HepG2 (cell line): ENCODE measurements at regions not wholly inside any gene's neighbourhood (a gene's known extent, or its start where the extent isn't known, plus 50 kb on each side); places are given as distances from the start of the nearest gene placed in this dataset.

Experiments used
- ATAC-seq: fragments of 200-7000 bp; cut with Tn5 transposase; 3 replicates; pipeline ENCODE4 v1.9.1; 2020; ENCODE audit warnings: mild to moderate bottlenecking, moderate library complexity
- BruUV-seq: library from RNA; stranded (reverse); fragments of 400-500 nt; replicated peaks from 2 replicates; lab custom pipeline; 2021; lab: Mats Ljungman, UMichigan
- CTCF ChIA-PET: fragments of 300-600 bp; formaldehyde crosslinking; extraction: SDS; loops from one replicate; lab custom pipeline; 2021; ENCODE audit warnings: low total read pairs, inconsistent platforms, low intra/inter-chr PET ratio; lab: Yijun Ruan, JAX
- POLR2A ChIA-PET: fragments of 350-600 bp; sonication (Branson Sonifier 250); formaldehyde crosslinking; loops from one replicate; lab custom pipeline; 2020; ENCODE audit warnings: antibody characterized with exemption, inconsistent platforms; lab: Yijun Ruan, JAX
- DNase-seq: peaks from one replicate; pipeline ENCODE4 v3.0.0-alpha.2; 2015; ENCODE audit warnings: low spot score
- FAIRE-seq: peaks from 3 replicates; lab custom pipeline; 2011; peaks lifted over from hg19 to GRCh38; lab: Jason Lieb, UNC
- H2AFZ ChIP-seq: one replicate; pipeline ENCODE4 v1.6.1; 2011; ENCODE audit warnings: low read length, inconsistent platforms
- H3K27ac ChIP-seq: fragments of 300-600 bp; 3 replicates; pipeline ENCODE4 v1.8.0; 2011; ENCODE audit warnings: mixed run types, mild to moderate bottlenecking, mixed read lengths, low read length, inconsistent platforms; ENCODE audit not compliant: insufficient read depth; ENCODE audit errors: extremely low read length
- H3K27me3 ChIP-seq, 2 experiments: fragments of 200-600 bp in 1 of 2; 2 replicates in 1 of 2; 3 replicates in 1 of 2; pipeline versions ENCODE4 v1.6.0 to v1.8.0; 2011; ENCODE audit warnings: low read length in 2 of 2, mild to moderate bottlenecking in 2 of 2, moderate library complexity in 2 of 2, inconsistent platforms in 1 of 2; ENCODE audit not compliant: insufficient read depth in 2 of 2, control insufficient read depth in 1 of 2
- H3K36me3 ChIP-seq, 2 experiments: fragments of 200-600 bp in 1 of 2; replicated peaks in 1 of 2; 2 replicates in 1 of 2; 3 replicates in 1 of 2; pipeline versions ENCODE4 v1.5.1 to v1.8.0; 2011; ENCODE audit warnings: low read length in 2 of 2, inconsistent platforms in 1 of 2; ENCODE audit not compliant: insufficient read depth in 2 of 2, control insufficient read depth in 1 of 2
- H3K4me1 ChIP-seq: 2 replicates; pipeline ENCODE4 v1.5.1; 2012; ENCODE audit warnings: low read length, inconsistent platforms; ENCODE audit not compliant: insufficient read depth
- H3K4me2 ChIP-seq: 2 replicates; pipeline ENCODE4 v1.6.0; 2011; ENCODE audit warnings: low read depth, low read length, inconsistent platforms
- H3K4me3 ChIP-seq, 3 experiments: fragments of 200-600 bp in 1 of 3; sonication (generic), shearing (Covaris generic) in 1 of 3; replicated peaks in 1 of 3; 2 replicates each; pipeline ENCODE4 v1.5.1; 2011 to 2016; ENCODE audit warnings: low read length in 3 of 3, inconsistent platforms in 2 of 3, low read depth in 2 of 3, mild to moderate bottlenecking in 2 of 3, control low read depth in 1 of 3, mixed read lengths in 1 of 3; ENCODE audit not compliant: insufficient read depth in 1 of 3
- H3K79me2 ChIP-seq: one replicate; pipeline ENCODE4 v1.6.1; 2011; ENCODE audit warnings: low read length, inconsistent platforms; ENCODE audit not compliant: insufficient read depth
- H3K9ac ChIP-seq: 2 replicates; pipeline ENCODE4 v1.6.0; 2011; ENCODE audit warnings: mild to moderate bottlenecking, low read depth, low read length, inconsistent platforms; ENCODE audit not compliant: insufficient read depth
- H3K9me3 ChIP-seq: 2 replicates; pipeline ENCODE4 v1.5.1; 2012; ENCODE audit warnings: mild to moderate bottlenecking, low read length
- H4K20me1 ChIP-seq: 2 replicates; pipeline ENCODE4 v1.6.0; 2011; ENCODE audit warnings: inconsistent platforms, mild to moderate bottlenecking, low read length, moderate library complexity; ENCODE audit not compliant: insufficient read depth
- EED ChIP-seq: sonication (generic); formaldehyde crosslinking; IDR thresholded peaks from 2 replicates; pipeline ENCODE4 v1.5.0; 2020; ENCODE audit warnings: mild to moderate bottlenecking, missing genetic modification reagents
- FOSL2 ChIP-seq: sonication (generic); formaldehyde crosslinking; IDR thresholded peaks from 2 replicates; pipeline ENCODE4 v1.4.0; 2020; ENCODE audit warnings: missing genetic modification reagents
- HNRNPH1 ChIP-seq: fragments of 200-400 bp; formaldehyde crosslinking; optimal IDR thresholded peaks from 2 replicates; pipeline ENCODE3; 2017; ENCODE audit warnings: mild to moderate bottlenecking, low read depth, low read length
- NR3C1 ChIP-seq: sonication (generic); formaldehyde crosslinking; IDR thresholded peaks from 2 replicates; pipeline ENCODE4 v1.4.0; 2020; ENCODE audit warnings: missing genetic modification reagents
- SMYD3 ChIP-seq: sonication (generic); formaldehyde crosslinking; IDR thresholded peaks from 2 replicates; pipeline ENCODE4 v1.8.1; 2023; ENCODE audit warnings: mild to moderate bottlenecking, missing genetic modification reagents
- TEF ChIP-seq: sonication (generic); formaldehyde crosslinking; IDR thresholded peaks from 2 replicates; pipeline ENCODE4 v1.5.0; 2020; ENCODE audit warnings: missing genetic modification reagents
- THAP11 ChIP-seq: IDR thresholded peaks from 2 replicates; pipeline ENCODE4 v1.6.1; 2016; ENCODE audit warnings: missing biosample characterization, missing genetic modification reagents
- ZNF30 ChIP-seq: sonication (generic); formaldehyde crosslinking; IDR thresholded peaks from 2 replicates; pipeline ENCODE4 v1.5.0; 2020; ENCODE audit warnings: mild to moderate bottlenecking, missing genetic modification reagents
- ZNF674 ChIP-seq: sonication (generic); formaldehyde crosslinking; IDR thresholded peaks from 2 replicates; pipeline ENCODE4 v1.5.0; 2020; ENCODE audit warnings: low read depth, mild to moderate bottlenecking, missing genetic modification reagents
- ZNF747 ChIP-seq: sonication (generic); formaldehyde crosslinking; IDR thresholded peaks from 2 replicates; pipeline ENCODE4 v1.8.1; 2023; ENCODE audit warnings: missing genetic modification reagents, mild to moderate bottlenecking, borderline replicate concordance
- ZSCAN12 ChIP-seq: sonication (generic); formaldehyde crosslinking; IDR thresholded peaks from 2 replicates; pipeline ENCODE4 v1.9.0; 2021; ENCODE audit warnings: mild to moderate bottlenecking, missing genetic modification reagents
- WGBS: methylation state at CpG from one replicate; pipeline ENCODE4 v1.1.6; 2017; ENCODE audit warnings: low lambda C conversion rate; 5-methylcytosine and 5-hydroxymethylcytosine counted together
- in situ Hi-C: cut with HindIII; loops from 2 replicates; pipeline ENCODE4 v1.10.0; 2017; ENCODE audit warnings: low pct_unique_long_range_greater_than_20kb; ENCODE audit not compliant: extremely low pct_ligation_motif_present
- intact Hi-C: fragments of 100-400 bp; cut with micrococcal nuclease; formaldehyde crosslinking; loops from one replicate; pipeline ENCODE4 v1.10.0; 2022; ENCODE audit not compliant: unreplicated experiment
- TF ChIP-seq, protein P1 (sequence below): sonication (generic); formaldehyde crosslinking; IDR thresholded peaks from 2 replicates; pipeline ENCODE4 v1.5.1; 2020; ENCODE audit warnings: mild to moderate bottlenecking, missing genetic modification reagents
- TF ChIP-seq, protein P2 (sequence below): sonication (generic); formaldehyde crosslinking; IDR thresholded peaks from 2 replicates; pipeline ENCODE4 v1.4.0; 2020; ENCODE audit warnings: missing genetic modification reagents

GRCh38 chr13:104034891-104035290 is 968.7 kb upstream of the SLC10A2 start:
- no peak overlapping the region for H3K4me3 ChIP-seq
- no peak overlapping the region for H3K9ac ChIP-seq
- no peaks in the 10 kb centered on the region for H3K79me2 ChIP-seq
- DNase-seq = no peak
- no peaks in the 10 kb centered on the region for H3K27me3 ChIP-seq
- peaks cover 33% of the 10 kb centered on the region for H3K9me3 ChIP-seq
- no peak overlapping the region for H2AFZ ChIP-seq
- POLR2A ChIA-PET = no interaction called here
- no peaks in the 10 kb centered on the region for H4K20me1 ChIP-seq
- ATAC-seq = no peak
- H3K36me3 ChIP-seq = no peaks in the 10 kb centered on the region
- H3K27ac ChIP-seq = no peak overlapping the region
- intact Hi-C loops (no loop called here), in situ Hi-C loops (no loop called here)
- 15% methylated on average over 2 of the region's 2 CpGs for WGBS
- H3K4me1 ChIP-seq = no peaks in the 10 kb centered on the region
- FAIRE-seq = no peak
- BruUV-seq = no TSS peak
- CTCF ChIA-PET = no interaction called here
- no peak overlapping the region for H3K4me2 ChIP-seq
- TF ChIP-seq ZSCAN12 (CRISPR knock-in tag) (no peak), FOSL2 (no peak), THAP11 (CRISPR knock-in tag) (no peak), EED (CRISPR knock-in tag) (no peak), ZNF674 (CRISPR knock-in tag) (no peak), TEF (CRISPR knock-in tag) (no peak), SMYD3 (CRISPR knock-in tag) (no peak), ZNF747 (CRISPR knock-in tag) (no peak), NR3C1 (CRISPR knock-in tag) (no peak), HNRNPH1 (no peak), ZNF30 (no peak)
- TF ChIP-seq, protein P1, sequence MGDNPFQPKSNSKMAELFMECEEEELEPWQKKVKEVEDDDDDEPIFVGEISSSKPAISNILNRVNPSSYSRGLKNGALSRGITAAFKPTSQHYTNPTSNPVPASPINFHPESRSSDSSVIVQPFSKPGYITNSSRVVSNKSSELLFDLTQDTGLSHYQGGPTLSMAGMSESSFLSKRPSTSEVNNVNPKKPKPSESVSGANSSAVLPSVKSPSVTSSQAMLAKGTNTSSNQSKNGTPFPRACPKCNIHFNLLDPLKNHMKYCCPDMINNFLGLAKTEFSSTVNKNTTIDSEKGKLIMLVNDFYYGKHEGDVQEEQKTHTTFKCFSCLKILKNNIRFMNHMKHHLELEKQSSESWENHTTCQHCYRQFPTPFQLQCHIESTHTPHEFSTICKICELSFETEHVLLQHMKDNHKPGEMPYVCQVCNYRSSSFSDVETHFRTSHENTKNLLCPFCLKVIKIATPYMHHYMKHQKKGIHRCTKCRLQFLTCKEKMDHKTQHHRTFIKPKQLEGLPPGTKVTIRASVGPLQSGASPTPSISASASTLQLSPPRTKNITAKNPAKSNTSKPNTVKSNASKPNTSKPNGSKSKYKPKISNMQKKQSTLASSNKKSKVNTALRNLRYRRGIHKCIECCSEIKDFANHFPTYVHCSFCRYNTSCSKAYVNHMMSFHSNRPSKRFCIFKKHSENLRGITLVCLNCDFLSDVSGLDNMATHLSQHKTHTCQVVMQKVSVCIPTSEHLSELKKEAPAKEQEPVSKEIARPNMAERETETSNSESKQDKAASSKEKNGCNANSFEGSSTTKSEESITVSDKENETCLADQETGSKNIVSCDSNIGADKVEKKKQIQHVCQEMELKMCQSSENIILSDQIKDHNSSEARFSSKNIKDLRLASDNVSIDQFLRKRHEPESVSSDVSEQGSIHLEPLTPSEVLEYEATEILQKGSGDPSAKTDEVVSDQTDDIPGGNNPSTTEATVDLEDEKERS (CRISPR knock-in tag) = no peak
- TF ChIP-seq, protein P2, sequence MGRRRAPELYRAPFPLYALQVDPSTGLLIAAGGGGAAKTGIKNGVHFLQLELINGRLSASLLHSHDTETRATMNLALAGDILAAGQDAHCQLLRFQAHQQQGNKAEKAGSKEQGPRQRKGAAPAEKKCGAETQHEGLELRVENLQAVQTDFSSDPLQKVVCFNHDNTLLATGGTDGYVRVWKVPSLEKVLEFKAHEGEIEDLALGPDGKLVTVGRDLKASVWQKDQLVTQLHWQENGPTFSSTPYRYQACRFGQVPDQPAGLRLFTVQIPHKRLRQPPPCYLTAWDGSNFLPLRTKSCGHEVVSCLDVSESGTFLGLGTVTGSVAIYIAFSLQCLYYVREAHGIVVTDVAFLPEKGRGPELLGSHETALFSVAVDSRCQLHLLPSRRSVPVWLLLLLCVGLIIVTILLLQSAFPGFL (CRISPR knock-in tag) = no peak
